SK-N-SH treated with all-trans-retinoic acid at 6 μM for 48 hours (cell line): ENCODE measurements at regions not wholly inside any gene's neighbourhood (a gene's known extent, or its start where the extent isn't known, plus 50 kb on each side); places are given as distances from the start of the nearest gene placed in this dataset.

ENCODE experiments used
- ATAC-seq: fragments of 200-7000 bp; cut with Tn5 transposase; 3 replicates; pipeline ENCODE4 v1.9.1; 2020; ENCODE audit warnings: mild to moderate bottlenecking, moderate library complexity
- ARNTL ChIP-seq: fragments of 450-650 bp; formaldehyde crosslinking; IDR thresholded peaks from 2 replicates; pipeline ENCODE4 v1.5.0; 2020; ENCODE audit warnings: low read depth, mild to moderate bottlenecking, moderate library complexity, borderline replicate concordance
- BACH2 ChIP-seq: fragments of 250-450 bp; sonication (Bioruptor Pico); IDR thresholded peaks from 2 replicates; pipeline ENCODE4 v1.9.0; 2021; ENCODE audit warnings: mild to moderate bottlenecking, borderline replicate concordance
- CSDC2 ChIP-seq: fragments of 250-450 bp; sonication (Bioruptor Pico); IDR thresholded peaks from 2 replicates; pipeline ENCODE4 v1.5.0; 2020; ENCODE audit warnings: mild to moderate bottlenecking, moderate library complexity
- ESRRG ChIP-seq: fragments of 250-450 bp; sonication (Bioruptor Pico); IDR thresholded peaks from 2 replicates; pipeline ENCODE4 v1.6.1; 2021; ENCODE audit warnings: mild to moderate bottlenecking
- GLIS3 ChIP-seq: fragments of 250-450 bp; sonication (Bioruptor Pico); IDR thresholded peaks from 2 replicates; pipeline ENCODE4 v1.5.0; 2020; ENCODE audit warnings: mild to moderate bottlenecking, moderate library complexity
- ISL1 ChIP-seq: fragments of 250-450 bp; sonication (Bioruptor Pico); IDR thresholded peaks from 2 replicates; pipeline ENCODE4 v2.1.2; 2022; ENCODE audit warnings: mild to moderate bottlenecking, moderate library complexity
- OSR1 ChIP-seq: fragments of 250-450 bp; sonication (Bioruptor Pico); IDR thresholded peaks from 2 replicates; pipeline ENCODE4 v1.8.0; 2022; ENCODE audit warnings: moderate library complexity, mild to moderate bottlenecking, inconsistent platforms
- PPARA ChIP-seq: fragments of 250-450 bp; sonication (Bioruptor Pico); IDR thresholded peaks from 2 replicates; pipeline ENCODE4 v1.5.0; 2020; ENCODE audit warnings: mild to moderate bottlenecking, borderline replicate concordance
- RARB ChIP-seq: fragments of 250-450 bp; sonication (Bioruptor Pico); IDR thresholded peaks from 2 replicates; pipeline ENCODE4 v1.8.0; 2021; ENCODE audit warnings: mild to moderate bottlenecking, moderate library complexity
- SNAI2 ChIP-seq: fragments of 250-450 bp; sonication (Bioruptor Pico); IDR thresholded peaks from 2 replicates; pipeline ENCODE4 v1.5.0; 2020; ENCODE audit warnings: mild to moderate bottlenecking, moderate library complexity
- TCF4 ChIP-seq: fragments of 250-450 bp; sonication (Bioruptor Pico); IDR thresholded peaks from 2 replicates; pipeline ENCODE4 v1.8.0; 2021; ENCODE audit warnings: mild to moderate bottlenecking, moderate library complexity, borderline replicate concordance
- TOX ChIP-seq: fragments of 250-450 bp; sonication (Bioruptor Pico); IDR thresholded peaks from 2 replicates; pipeline ENCODE4 v1.8.0; 2021; ENCODE audit warnings: mild to moderate bottlenecking, moderate library complexity, borderline replicate concordance
- ZC3H10 ChIP-seq: fragments of 250-450 bp; sonication (Bioruptor Pico); IDR thresholded peaks from 2 replicates; pipeline ENCODE4 v1.5.1; 2021; ENCODE audit warnings: mild to moderate bottlenecking, moderate library complexity
- ZFP3 ChIP-seq: fragments of 250-450 bp; sonication (Bioruptor Pico); IDR thresholded peaks from 2 replicates; pipeline ENCODE4 v1.5.0; 2020; ENCODE audit warnings: mild to moderate bottlenecking, moderate library complexity
- ZFP30 ChIP-seq: fragments of 450-650 bp; formaldehyde crosslinking; IDR thresholded peaks from 2 replicates; pipeline ENCODE4 v1.5.0; 2022; ENCODE audit warnings: mild to moderate bottlenecking, moderate library complexity
- ZNF565 ChIP-seq: fragments of 450-650 bp; formaldehyde crosslinking; conservative IDR thresholded peaks from 2 replicates; pipeline ENCODE4 v1.5.0; 2020; ENCODE audit warnings: low read depth, mild to moderate bottlenecking, moderate library complexity
- ZNF70 ChIP-seq: fragments of 450-650 bp; formaldehyde crosslinking; IDR thresholded peaks from 2 replicates; pipeline ENCODE4 v1.5.0; 2020; ENCODE audit warnings: mild to moderate bottlenecking, moderate library complexity
- ZNF8 ChIP-seq: fragments of 450-650 bp; formaldehyde crosslinking; IDR thresholded peaks from 2 replicates; pipeline ENCODE4 v1.5.0; 2020; ENCODE audit warnings: mild to moderate bottlenecking, moderate library complexity
- TF ChIP-seq, protein P1 (sequence below): fragments of 250-450 bp; sonication (Bioruptor Pico); IDR thresholded peaks from 2 replicates; pipeline ENCODE4 v1.8.0; 2020; ENCODE audit warnings: mild to moderate bottlenecking, moderate library complexity, borderline replicate concordance
- TF ChIP-seq, protein P2 (sequence below): fragments of 250-450 bp; sonication (Bioruptor Pico); IDR thresholded peaks from 2 replicates; pipeline ENCODE4 v1.5.1; 2021; ENCODE audit warnings: mild to moderate bottlenecking, moderate library complexity
- TF ChIP-seq, protein P3 (sequence below): fragments of 250-450 bp; sonication (Bioruptor Pico); IDR thresholded peaks from 2 replicates; pipeline ENCODE4 v1.5.1; 2020; ENCODE audit warnings: low read depth, mild to moderate bottlenecking, moderate library complexity
- TF ChIP-seq, protein P4 (sequence below): fragments of 250-450 bp; sonication (Bioruptor Pico); IDR thresholded peaks from 2 replicates; pipeline ENCODE4 v1.5.0; 2020; ENCODE audit warnings: mild to moderate bottlenecking, moderate library complexity

DNA sequence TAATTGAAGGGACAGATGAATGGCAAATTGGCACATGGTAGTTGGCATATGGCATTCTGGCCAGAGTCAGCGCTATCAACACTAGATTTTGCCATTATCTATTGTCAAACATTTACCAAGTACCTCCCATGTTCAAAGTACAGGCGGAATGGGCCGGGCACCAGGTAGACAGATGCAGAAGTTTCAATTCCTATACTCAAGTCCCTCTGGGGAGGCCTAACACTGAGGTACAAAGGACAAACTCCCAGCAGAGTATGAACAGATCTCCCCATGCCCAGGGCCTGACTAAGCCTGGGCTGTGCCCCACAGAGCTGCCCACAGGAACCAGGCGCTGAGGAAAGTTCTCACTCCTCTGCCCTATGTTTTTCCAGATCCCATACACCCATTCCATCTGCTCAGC lies 257.5 kb upstream of the KLHL29 start (continued):
- TF ChIP-seq, protein P1, sequence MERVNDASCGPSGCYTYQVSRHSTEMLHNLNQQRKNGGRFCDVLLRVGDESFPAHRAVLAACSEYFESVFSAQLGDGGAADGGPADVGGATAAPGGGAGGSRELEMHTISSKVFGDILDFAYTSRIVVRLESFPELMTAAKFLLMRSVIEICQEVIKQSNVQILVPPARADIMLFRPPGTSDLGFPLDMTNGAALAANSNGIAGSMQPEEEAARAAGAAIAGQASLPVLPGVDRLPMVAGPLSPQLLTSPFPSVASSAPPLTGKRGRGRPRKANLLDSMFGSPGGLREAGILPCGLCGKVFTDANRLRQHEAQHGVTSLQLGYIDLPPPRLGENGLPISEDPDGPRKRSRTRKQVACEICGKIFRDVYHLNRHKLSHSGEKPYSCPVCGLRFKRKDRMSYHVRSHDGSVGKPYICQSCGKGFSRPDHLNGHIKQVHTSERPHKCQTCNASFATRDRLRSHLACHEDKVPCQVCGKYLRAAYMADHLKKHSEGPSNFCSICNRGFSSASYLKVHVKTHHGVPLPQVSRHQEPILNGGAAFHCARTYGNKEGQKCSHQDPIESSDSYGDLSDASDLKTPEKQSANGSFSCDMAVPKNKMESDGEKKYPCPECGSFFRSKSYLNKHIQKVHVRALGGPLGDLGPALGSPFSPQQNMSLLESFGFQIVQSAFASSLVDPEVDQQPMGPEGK (CRISPR knock-in tag) = no peak
- TF ChIP-seq, protein P2, sequence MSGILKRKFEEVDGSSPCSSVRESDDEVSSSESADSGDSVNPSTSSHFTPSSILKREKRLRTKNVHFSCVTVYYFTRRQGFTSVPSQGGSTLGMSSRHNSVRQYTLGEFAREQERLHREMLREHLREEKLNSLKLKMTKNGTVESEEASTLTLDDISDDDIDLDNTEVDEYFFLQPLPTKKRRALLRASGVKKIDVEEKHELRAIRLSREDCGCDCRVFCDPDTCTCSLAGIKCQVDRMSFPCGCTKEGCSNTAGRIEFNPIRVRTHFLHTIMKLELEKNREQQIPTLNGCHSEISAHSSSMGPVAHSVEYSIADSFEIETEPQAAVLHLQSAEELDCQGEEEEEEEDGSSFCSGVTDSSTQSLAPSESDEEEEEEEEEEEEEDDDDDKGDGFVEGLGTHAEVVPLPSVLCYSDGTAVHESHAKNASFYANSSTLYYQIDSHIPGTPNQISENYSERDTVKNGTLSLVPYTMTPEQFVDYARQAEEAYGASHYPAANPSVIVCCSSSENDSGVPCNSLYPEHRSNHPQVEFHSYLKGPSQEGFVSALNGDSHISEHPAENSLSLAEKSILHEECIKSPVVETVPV (CRISPR knock-in tag) = no peak
- TF ChIP-seq ARNTL (no peak), BACH2 (CRISPR knock-in tag) (no peak), ESRRG (CRISPR knock-in tag) (no peak), ZFP3 (no peak), SNAI2 (CRISPR knock-in tag) (no peak), ZFP30 (CRISPR knock-in tag) (no peak), ZC3H10 (CRISPR knock-in tag) (no peak)

DNA sequence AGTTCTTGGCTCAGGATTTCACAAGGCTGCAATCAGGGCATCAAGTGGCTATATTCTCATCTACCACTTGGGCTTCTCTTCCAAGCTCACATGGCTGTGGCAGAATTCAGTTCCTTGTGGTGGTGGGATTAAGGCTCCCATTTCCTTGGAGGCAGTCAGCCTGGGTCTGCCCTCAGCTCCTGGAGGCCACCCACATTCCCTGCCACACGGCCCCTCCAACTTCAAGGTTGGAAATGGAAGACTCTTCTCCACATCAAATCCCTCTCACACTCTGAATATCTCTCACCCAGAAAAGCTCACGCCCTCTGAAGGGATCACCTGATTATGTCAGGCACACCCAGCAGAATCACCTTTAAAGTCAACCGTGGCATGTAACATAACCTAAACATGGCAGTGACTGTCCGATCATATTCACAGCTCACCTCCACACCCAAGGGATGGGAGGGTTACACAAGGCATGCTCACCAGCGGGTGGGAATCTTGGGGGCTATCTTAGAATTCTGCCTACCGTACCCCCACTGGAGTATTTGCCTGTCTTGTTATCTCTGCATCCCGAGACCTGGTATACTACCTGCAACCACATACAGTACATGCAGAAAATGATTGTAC lies 256.2 kb upstream of the KLHL29 start:
- ATAC-seq = no peak
- TF ChIP-seq ZC3H10 (CRISPR knock-in tag) = no peak
- no peak for TF ChIP-seq ZFP30 (CRISPR knock-in tag)
- TF ChIP-seq TOX (CRISPR knock-in tag) = no peak
- TF ChIP-seq ISL1 (CRISPR knock-in tag) = no peak
- TF ChIP-seq GLIS3 (CRISPR knock-in tag) = no peak
- TF ChIP-seq ZNF70 (CRISPR knock-in tag) = no peak
- TF ChIP-seq TCF4 (CRISPR knock-in tag) = no peak

DNA sequence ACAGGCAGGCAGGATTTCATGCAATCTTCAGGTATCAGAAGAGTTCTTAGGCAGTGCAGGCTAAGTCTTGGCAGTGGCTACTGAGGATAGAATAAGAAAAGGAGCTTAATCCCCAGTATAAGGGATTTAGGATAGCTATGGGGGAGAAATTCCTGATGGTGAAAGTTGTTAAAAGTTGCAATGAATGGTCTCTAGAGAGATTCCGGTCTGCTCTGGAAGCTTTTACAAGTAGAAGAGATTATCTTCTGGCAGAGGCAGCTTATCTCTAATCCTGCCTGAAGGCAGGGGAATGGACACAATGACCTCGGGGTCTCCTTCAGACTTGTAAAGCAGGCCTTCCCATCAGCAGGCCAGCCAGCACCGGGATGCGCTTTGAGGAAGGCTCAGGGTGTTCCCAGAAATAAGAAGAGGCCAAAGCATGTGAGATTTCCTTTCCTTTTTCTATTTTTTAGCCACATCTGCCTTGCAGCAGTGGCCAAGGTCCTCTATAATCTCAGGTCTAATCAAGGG lies 253.9 kb upstream of the KLHL29 start:
- ATAC-seq = no peak
- TF ChIP-seq SNAI2 (CRISPR knock-in tag) (no peak), ARNTL (no peak), TOX (CRISPR knock-in tag) (no peak), BACH2 (CRISPR knock-in tag) (no peak), RARB (CRISPR knock-in tag) (no peak), GLIS3 (CRISPR knock-in tag) (no peak), TCF4 (CRISPR knock-in tag) (no peak), CSDC2 (CRISPR knock-in tag) (no peak), OSR1 (no peak), ZC3H10 (CRISPR knock-in tag) (no peak), ZFP3 (no peak), ZNF565 (CRISPR knock-in tag) (no peak), PPARA (CRISPR knock-in tag) (no peak), ZNF8 (CRISPR knock-in tag) (no peak), ESRRG (CRISPR knock-in tag) (no peak), ZFP30 (CRISPR knock-in tag) (no peak)
- TF ChIP-seq, protein P3, sequence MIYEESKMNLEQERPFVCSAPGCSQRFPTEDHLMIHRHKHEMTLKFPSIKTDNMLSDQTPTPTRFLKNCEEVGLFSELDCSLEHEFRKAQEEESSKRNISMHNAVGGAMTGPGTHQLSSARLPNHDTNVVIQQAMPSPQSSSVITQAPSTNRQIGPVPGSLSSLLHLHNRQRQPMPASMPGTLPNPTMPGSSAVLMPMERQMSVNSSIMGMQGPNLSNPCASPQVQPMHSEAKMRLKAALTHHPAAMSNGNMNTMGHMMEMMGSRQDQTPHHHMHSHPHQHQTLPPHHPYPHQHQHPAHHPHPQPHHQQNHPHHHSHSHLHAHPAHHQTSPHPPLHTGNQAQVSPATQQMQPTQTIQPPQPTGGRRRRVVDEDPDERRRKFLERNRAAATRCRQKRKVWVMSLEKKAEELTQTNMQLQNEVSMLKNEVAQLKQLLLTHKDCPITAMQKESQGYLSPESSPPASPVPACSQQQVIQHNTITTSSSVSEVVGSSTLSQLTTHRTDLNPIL (CRISPR knock-in tag) = no peak
- TF ChIP-seq, protein P2 (CRISPR knock-in tag) = no peak
- TF ChIP-seq, protein P4, sequence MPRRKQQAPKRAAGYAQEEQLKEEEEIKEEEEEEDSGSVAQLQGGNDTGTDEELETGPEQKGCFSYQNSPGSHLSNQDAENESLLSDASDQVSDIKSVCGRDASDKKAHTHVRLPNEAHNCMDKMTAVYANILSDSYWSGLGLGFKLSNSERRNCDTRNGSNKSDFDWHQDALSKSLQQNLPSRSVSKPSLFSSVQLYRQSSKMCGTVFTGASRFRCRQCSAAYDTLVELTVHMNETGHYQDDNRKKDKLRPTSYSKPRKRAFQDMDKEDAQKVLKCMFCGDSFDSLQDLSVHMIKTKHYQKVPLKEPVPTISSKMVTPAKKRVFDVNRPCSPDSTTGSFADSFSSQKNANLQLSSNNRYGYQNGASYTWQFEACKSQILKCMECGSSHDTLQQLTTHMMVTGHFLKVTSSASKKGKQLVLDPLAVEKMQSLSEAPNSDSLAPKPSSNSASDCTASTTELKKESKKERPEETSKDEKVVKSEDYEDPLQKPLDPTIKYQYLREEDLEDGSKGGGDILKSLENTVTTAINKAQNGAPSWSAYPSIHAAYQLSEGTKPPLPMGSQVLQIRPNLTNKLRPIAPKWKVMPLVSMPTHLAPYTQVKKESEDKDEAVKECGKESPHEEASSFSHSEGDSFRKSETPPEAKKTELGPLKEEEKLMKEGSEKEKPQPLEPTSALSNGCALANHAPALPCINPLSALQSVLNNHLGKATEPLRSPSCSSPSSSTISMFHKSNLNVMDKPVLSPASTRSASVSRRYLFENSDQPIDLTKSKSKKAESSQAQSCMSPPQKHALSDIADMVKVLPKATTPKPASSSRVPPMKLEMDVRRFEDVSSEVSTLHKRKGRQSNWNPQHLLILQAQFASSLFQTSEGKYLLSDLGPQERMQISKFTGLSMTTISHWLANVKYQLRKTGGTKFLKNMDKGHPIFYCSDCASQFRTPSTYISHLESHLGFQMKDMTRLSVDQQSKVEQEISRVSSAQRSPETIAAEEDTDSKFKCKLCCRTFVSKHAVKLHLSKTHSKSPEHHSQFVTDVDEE (CRISPR knock-in tag) = no peak
- TF ChIP-seq, protein P1 (CRISPR knock-in tag) = no peak
- TF ChIP-seq, all 23 proteins: peak for 0
